ENCODE measurements at regions not wholly inside any gene's neighbourhood (a gene's known extent, or its start where the extent isn't known, plus 50 kb on each side); places are given as distances from the start of the nearest gene placed in this dataset.

DNA sequence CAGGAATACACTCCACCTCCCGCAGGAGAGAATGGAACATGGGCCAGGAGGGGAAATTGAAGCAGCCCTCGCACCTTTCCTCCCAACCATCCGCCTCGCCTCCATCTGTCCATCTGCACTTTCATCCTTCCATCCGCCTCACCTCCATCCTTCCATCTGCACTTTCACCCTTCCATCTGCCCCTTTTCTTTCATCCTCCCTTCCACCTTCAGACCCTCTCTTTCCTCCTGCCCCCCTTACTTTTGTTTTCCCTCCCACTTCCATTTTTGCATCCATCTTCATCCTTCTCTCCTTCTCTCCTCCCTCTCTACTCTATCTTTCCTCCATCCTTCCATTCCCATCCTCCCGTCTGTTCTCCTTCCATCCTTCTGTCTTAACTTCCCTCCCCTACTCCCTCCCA lies 92.2 kb upstream of the ZNF536 start:
- Histone ChIP-seq H3K27me3 (ENCODE audit: control insufficient read depth, insufficient read depth, low read length) (no peaks in the 10 kb centered on the region), H3K4me3 (ENCODE audit: low read depth, low read length) (no peak overlapping the region), H3K36me3 (ENCODE audit: control insufficient read depth, insufficient read depth, low read length) (no peaks in the 10 kb centered on the region)
- POLR2A ChIA-PET, result no interaction called here
- DNase-seq (ENCODE audit: low read depth), result no peak
- TF ChIP-seq, protein P1, sequence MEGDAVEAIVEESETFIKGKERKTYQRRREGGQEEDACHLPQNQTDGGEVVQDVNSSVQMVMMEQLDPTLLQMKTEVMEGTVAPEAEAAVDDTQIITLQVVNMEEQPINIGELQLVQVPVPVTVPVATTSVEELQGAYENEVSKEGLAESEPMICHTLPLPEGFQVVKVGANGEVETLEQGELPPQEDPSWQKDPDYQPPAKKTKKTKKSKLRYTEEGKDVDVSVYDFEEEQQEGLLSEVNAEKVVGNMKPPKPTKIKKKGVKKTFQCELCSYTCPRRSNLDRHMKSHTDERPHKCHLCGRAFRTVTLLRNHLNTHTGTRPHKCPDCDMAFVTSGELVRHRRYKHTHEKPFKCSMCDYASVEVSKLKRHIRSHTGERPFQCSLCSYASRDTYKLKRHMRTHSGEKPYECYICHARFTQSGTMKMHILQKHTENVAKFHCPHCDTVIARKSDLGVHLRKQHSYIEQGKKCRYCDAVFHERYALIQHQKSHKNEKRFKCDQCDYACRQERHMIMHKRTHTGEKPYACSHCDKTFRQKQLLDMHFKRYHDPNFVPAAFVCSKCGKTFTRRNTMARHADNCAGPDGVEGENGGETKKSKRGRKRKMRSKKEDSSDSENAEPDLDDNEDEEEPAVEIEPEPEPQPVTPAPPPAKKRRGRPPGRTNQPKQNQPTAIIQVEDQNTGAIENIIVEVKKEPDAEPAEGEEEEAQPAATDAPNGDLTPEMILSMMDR (IDR thresholded peaks at IDR 0.05; ENCODE audit: insufficient read depth, low read depth, low read length), result no peak
- CTCF ChIA-PET, result no interaction called here

DNA sequence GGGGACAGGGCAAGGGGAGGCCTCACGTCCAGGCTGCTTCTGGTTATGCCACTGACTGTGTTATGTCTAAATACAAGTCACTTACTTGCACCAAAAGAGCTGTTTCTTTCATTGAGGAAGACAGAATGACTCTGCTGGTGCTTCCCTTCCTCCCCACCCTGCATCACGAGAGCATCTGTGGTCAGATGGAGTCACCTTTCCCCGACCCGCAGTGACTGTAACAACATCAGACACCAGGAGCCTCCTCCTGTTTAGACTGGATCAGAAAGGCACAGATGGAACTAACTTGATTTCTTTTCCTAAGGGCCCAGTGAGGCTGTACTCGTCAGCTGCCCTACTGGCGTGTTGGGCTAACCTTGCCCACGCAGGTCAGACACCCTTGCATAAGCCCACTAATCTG lies 90.3 kb upstream of the ZNF536 start:
- CTCF ChIA-PET, result no interaction called here
- TF ChIP-seq, protein P1 (IDR thresholded peaks at IDR 0.05; ENCODE audit: insufficient read depth, low read depth, low read length), result no peak
- no peak for DNase-seq (ENCODE audit: low read depth)
- Histone ChIP-seq H3K4me3 (ENCODE audit: low read depth, low read length) (no peak overlapping the region), H3K36me3 (ENCODE audit: control insufficient read depth, insufficient read depth, low read length) (no peaks in the 10 kb centered on the region), H3K27me3 (ENCODE audit: control insufficient read depth, insufficient read depth, low read length) (no peaks in the 10 kb centered on the region)
- POLR2A ChIA-PET, result no interaction called here

DNA sequence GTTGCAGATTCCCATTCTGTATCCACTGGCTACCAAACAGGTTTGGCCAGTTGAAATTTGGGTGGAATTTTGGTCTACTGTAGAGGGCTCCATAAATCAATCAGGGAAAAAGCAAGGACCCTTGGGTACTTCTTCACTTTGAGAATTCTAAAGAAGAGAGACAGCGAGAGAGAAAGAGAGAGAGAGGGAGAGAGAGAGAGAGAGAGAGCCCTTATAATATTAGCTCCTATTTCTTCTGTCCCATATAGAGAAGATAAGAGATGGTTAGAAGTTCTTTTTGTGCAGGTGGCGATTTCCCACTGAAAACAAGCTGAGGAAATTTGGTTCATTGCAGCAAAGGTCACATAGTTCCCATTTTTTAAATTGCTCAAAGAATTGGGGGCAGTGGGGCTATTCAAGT lies 88.6 kb upstream of the ZNF536 start:
- Histone ChIP-seq H3K4me3 (ENCODE audit: low read depth, low read length) (no peak overlapping the region), H3K27me3 (ENCODE audit: control insufficient read depth, insufficient read depth, low read length) (no peaks in the 10 kb centered on the region), H3K36me3 (ENCODE audit: control insufficient read depth, insufficient read depth, low read length) (no peaks in the 10 kb centered on the region)
- TF ChIP-seq, protein P1 (IDR thresholded peaks at IDR 0.05; ENCODE audit: insufficient read depth, low read depth, low read length), result no peak
- DNase-seq (ENCODE audit: low read depth), result no peak
- ChIA-PET POLR2A (no interaction called here), CTCF (no interaction called here)

DNA sequence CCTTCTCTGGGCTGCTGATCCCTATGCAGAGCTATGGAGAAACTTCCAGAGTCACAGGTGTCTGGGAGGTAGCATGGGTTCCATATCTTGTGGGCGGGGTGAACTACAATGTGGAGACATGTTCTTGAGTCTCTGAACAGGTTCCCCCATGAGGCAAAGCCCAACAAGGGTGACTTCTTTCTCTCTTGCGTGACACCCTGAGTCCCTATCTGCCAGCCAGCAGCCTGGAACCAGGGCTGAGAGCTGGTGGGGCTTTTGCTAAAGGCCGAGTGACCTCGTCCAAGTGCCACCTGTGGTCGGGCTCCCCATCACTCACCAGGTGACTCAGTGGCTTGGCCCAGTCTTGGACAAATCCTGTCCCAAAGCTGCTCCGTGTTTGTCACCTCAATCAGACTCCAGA lies 88.0 kb upstream of the ZNF536 start:
- Histone ChIP-seq H3K36me3 (ENCODE audit: control insufficient read depth, insufficient read depth, low read length) (no peaks in the 10 kb centered on the region), H3K4me3 (ENCODE audit: low read depth, low read length) (no peak overlapping the region), H3K27me3 (ENCODE audit: control insufficient read depth, insufficient read depth, low read length) (no peaks in the 10 kb centered on the region)
- ChIA-PET CTCF (no interaction called here), POLR2A (no interaction called here)
- DNase-seq (ENCODE audit: low read depth), result no peak
- TF ChIP-seq, protein P1 (IDR thresholded peaks at IDR 0.05; ENCODE audit: insufficient read depth, low read depth, low read length), result no peak

DNA sequence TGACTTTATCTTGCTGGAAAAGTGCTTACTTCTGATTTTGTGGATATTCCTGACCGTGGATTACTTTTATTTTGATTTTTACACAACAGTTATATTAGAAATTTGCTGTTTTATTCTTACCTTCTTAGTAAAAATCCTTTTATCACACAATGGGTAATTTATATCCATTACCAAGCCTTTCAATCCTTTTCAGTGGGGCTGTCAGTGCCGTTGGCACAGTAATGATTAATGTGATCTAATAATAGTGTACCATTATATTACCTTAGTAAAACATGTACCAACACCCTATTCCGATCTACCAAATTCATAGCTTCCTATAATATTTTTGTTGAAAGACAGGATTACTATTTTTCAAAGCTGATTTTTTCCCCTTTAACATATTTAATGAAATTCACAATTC lies 87.3 kb upstream of the ZNF536 start:
- Histone ChIP-seq H3K4me3 (ENCODE audit: low read depth, low read length) (no peak overlapping the region), H3K36me3 (ENCODE audit: control insufficient read depth, insufficient read depth, low read length) (no peaks in the 10 kb centered on the region), H3K27me3 (ENCODE audit: control insufficient read depth, insufficient read depth, low read length) (no peaks in the 10 kb centered on the region)
- ChIA-PET CTCF (no interaction called here), POLR2A (no interaction called here)
- DNase-seq (ENCODE audit: low read depth), result no peak
- TF ChIP-seq, protein P1 (IDR thresholded peaks at IDR 0.05; ENCODE audit: insufficient read depth, low read depth, low read length), result no peak
